MM.1S (cell line): ENCODE measurements at regions not wholly inside any gene's neighbourhood (a gene's known extent, or its start where the extent isn't known, plus 50 kb on each side); places are given as distances from the start of the nearest gene placed in this dataset.
"Not testable (repeated sequence)": the region's sequence is repeated elsewhere in the genome, so short reads cannot be mapped to it uniquely, and the experiment has no call there.

Experiments
- DNase-seq: peaks from one replicate; pipeline ENCODE4 v3.0.0-alpha.2; 2015
- H2AFZ ChIP-seq: fragments of 300-600 bp; sonication (generic); 2 replicates; pipeline ENCODE4 v1.6.0; 2016; ENCODE audit warnings: antibody characterized with exemption, low read length
- H3F3A ChIP-seq: fragments of 300-600 bp; sonication (generic); 2 replicates; pipeline ENCODE4 v1.6.1; 2016; ENCODE audit warnings: mild to moderate bottlenecking, antibody characterized with exemption, low read length, moderate library complexity, mixed read lengths; ENCODE audit not compliant: insufficient read depth
- H3K27ac ChIP-seq: fragments of 300-600 bp; sonication (generic); 2 replicates; pipeline ENCODE4 v1.5.1; 2016; ENCODE audit warnings: mild to moderate bottlenecking, low read length
- H3K27me3 ChIP-seq: fragments of 300-600 bp; sonication (generic); replicated peaks from 2 replicates; pipeline ENCODE4 v1.6.0; 2016; ENCODE audit warnings: low read length; ENCODE audit not compliant: insufficient read depth
- H3K36me3 ChIP-seq: fragments of 300-600 bp; sonication (generic); replicated peaks from 2 replicates; pipeline ENCODE4 v1.6.1; 2016; ENCODE audit warnings: mild to moderate bottlenecking, low read length, mixed read lengths; ENCODE audit not compliant: insufficient read depth
- H3K4me1 ChIP-seq: fragments of 300-600 bp; sonication (generic); 2 replicates; pipeline ENCODE4 v1.6.1; 2016; ENCODE audit warnings: low read length, mixed read lengths
- H3K4me2 ChIP-seq: fragments of 300-600 bp; sonication (generic); 2 replicates; pipeline ENCODE4 v1.6.0; 2016; ENCODE audit warnings: low read depth, low read length
- H3K4me3 ChIP-seq: fragments of 300-600 bp; sonication (generic); 2 replicates; pipeline ENCODE4 v1.5.1; 2016; ENCODE audit warnings: low read length, mixed read lengths
- H3K79me2 ChIP-seq: fragments of 300-600 bp; sonication (generic); 2 replicates; pipeline ENCODE4 v1.6.1; 2016; ENCODE audit warnings: mixed run types, low read length, mixed read lengths
- H3K9ac ChIP-seq: fragments of 300-600 bp; sonication (generic); 2 replicates; pipeline ENCODE4 v1.6.1; 2016; ENCODE audit warnings: low read length, mixed read lengths
- H3K9me2 ChIP-seq: fragments of 300-600 bp; sonication (generic); replicated peaks from 2 replicates; pipeline ENCODE4 v1.6.1; 2016; ENCODE audit warnings: mild to moderate bottlenecking, low read length, mixed read lengths; ENCODE audit not compliant: insufficient read depth
- H3K9me3 ChIP-seq: fragments of 300-600 bp; sonication (generic); replicated peaks from 2 replicates; pipeline ENCODE4 v1.6.1; 2016; ENCODE audit warnings: mild to moderate bottlenecking, low read length, mixed read lengths; ENCODE audit not compliant: insufficient read depth
- H4K20me1 ChIP-seq: fragments of 300-600 bp; sonication (generic); 2 replicates; pipeline ENCODE4 v1.6.1; 2016; ENCODE audit warnings: mild to moderate bottlenecking, low read length, moderate library complexity, mixed read lengths; ENCODE audit not compliant: insufficient read depth
- EZH2 ChIP-seq: fragments of 300-600 bp; sonication (generic); optimal IDR thresholded peaks from 2 replicates; pipeline ENCODE3; 2017; ENCODE audit warnings: low read depth, mild to moderate bottlenecking, antibody characterized with exemption, low read length, mixed read lengths
- EZH2phosphoT487 ChIP-seq: fragments of 300-600 bp; sonication (generic); IDR thresholded peaks from 2 replicates; pipeline ENCODE4 v1.6.1; 2018; ENCODE audit warnings: antibody characterized with exemption, low read length
- TF ChIP-seq, protein P1 (sequence below): fragments of 300-600 bp; sonication (generic); IDR thresholded peaks from 2 replicates; pipeline ENCODE4 v1.5.1; 2016; ENCODE audit warnings: antibody characterized with exemption, low read length, mixed read lengths

DNA sequence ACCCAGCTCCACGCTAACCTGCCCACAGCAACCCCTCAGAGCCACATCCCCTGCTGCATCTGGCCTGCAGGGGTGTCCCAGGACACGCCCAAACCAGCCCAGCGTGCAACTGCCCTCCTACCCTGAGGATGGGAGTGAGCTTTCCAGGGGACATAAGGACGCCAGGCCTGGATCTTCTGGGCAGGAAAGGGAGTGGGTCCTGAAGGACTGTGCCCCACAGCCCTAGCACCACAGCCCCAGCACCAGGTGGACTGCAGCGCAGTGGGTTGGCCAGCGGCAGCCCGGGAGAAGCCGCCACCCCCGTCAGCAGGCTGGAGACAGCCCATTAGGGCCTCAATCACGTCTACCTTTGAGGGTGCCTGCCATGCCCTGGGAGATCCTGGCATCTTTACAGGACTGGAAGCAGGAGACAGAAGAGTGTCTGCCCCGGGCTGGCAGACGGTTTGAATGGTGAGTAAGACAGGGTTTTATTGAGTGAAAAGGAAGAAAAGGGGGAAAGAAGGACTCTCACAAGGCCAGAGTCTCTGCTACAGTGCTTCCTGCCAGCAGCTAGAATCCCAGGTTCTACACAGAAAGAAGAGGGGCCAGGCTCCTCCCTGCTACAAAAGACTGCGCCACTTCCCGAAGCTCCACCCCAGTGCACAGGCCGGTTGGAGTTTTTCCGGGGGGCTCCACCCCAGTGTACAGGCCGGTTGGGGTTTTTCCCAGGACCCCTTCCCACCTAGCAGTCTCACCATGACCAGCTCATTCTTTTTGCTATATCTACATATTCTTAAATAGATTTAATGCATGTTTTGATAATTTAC is 69.8 kb upstream of the KCTD7 start:
- Histone ChIP-seq H3K4me3 (no peak overlapping the region), H3K27me3 (no peaks in the 10 kb centered on the region), H3K27ac (no peak overlapping the region), H4K20me1 (no peaks in the 10 kb centered on the region), H3K79me2 (peaks cover 15% of the 10 kb centered on the region), H3K9me3 (no peaks in the 10 kb centered on the region), H3K36me3 (no peaks in the 10 kb centered on the region; the same call in 1 of the 2 replicates), H3F3A (no peaks in the 10 kb centered on the region), H3K4me1 (no peaks in the 10 kb centered on the region), H3K9ac (no peak overlapping the region), H2AFZ (no peak overlapping the region), H3K4me2 (no peak overlapping the region), H3K9me2 (no peaks in the 10 kb centered on the region)
- TF ChIP-seq, protein P1, sequence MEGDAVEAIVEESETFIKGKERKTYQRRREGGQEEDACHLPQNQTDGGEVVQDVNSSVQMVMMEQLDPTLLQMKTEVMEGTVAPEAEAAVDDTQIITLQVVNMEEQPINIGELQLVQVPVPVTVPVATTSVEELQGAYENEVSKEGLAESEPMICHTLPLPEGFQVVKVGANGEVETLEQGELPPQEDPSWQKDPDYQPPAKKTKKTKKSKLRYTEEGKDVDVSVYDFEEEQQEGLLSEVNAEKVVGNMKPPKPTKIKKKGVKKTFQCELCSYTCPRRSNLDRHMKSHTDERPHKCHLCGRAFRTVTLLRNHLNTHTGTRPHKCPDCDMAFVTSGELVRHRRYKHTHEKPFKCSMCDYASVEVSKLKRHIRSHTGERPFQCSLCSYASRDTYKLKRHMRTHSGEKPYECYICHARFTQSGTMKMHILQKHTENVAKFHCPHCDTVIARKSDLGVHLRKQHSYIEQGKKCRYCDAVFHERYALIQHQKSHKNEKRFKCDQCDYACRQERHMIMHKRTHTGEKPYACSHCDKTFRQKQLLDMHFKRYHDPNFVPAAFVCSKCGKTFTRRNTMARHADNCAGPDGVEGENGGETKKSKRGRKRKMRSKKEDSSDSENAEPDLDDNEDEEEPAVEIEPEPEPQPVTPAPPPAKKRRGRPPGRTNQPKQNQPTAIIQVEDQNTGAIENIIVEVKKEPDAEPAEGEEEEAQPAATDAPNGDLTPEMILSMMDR: no peak
- TF ChIP-seq EZH2 (no peak), EZH2phosphoT487 (no peak)
- no peak for DNase-seq

DNA sequence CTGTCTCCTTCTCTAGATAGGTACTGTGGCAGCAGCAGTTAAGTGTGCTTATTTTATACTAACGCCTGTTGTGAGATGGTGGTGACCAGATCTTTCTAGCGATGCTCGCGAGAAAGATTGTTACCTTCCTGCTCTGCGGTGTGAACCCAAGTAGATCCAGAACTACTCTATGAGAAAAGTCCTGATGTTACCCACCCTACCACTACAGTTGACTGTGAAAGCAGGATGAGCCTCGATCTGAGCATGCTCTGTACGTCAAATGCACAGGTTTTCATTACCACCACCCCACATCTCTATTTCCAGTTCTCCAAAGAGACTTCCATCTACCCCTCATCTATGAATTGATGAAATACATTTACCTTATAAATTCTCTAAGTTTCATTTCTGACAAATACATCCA is 64.6 kb upstream of the KCTD7 start:
- Histone ChIP-seq H2AFZ (no peak overlapping the region), H3K36me3 (no peaks in the 10 kb centered on the region; the same call in 1 of the 2 replicates), H3K27ac (no peak overlapping the region), H3K4me2 (no peak overlapping the region), H3F3A (no peaks in the 10 kb centered on the region), H3K9ac (no peak overlapping the region), H3K79me2 (peaks cover 49% of the 10 kb centered on the region), H3K27me3 (no peaks in the 10 kb centered on the region), H4K20me1 (peaks cover 4% of the 10 kb centered on the region), H3K4me3 (no peak overlapping the region), H3K4me1 (no peaks in the 10 kb centered on the region), H3K9me3 (no peaks in the 10 kb centered on the region), H3K9me2 (no peaks in the 10 kb centered on the region)
- DNase-seq: no peak
- TF ChIP-seq EZH2phosphoT487 (no peak), EZH2 (no peak)
- TF ChIP-seq, protein P1: no peak

DNA sequence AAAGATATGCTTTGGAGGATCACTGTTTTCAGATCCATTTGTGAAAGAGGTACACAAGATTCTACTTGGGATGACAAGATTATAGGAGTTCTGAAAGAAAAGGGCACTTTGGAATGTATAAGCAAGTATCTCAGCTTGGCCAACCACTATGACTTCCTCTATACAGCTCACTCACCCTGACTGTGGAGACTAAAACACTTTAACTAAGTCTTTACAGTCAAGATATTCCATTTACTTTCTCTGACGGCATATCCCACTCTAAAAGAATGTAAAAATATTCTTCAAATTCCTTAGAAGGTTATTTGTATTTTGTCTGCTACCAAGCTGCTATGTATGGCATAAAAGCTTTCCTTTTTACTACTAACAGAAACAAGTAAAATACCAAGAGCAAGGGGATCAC is 58.5 kb upstream of the KCTD7 start:
- H3K9me2 ChIP-seq, H3K4me3 ChIP-seq, DNase-seq, H3K27me3 ChIP-seq, H3F3A ChIP-seq, H3K4me2 ChIP-seq, H3K4me1 ChIP-seq, H3K36me3 ChIP-seq, H3K9ac ChIP-seq, H3K27ac ChIP-seq, H4K20me1 ChIP-seq, H3K9me3 ChIP-seq, H2AFZ ChIP-seq: not testable (repeated sequence)
- peaks cover 30% of the 10 kb centered on the region for H3K79me2 ChIP-seq

DNA sequence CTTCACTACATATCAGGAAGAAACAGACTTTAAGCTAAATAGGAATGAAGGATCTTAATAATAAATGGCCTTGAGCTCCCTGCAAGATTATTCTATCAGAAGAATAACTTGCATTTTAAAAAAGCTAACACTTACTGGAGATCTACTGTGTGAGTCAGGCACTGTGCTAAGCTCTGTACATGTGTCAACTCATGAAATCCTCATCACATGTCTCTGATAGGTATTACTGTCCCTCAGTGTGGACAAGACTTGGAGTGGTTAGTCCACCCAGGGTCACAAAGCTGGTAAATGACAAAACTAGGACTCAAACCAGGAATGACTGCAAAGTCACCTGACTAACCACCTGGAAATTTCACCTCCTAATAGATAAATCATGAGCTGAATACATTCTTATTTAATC is 57.1 kb upstream of the KCTD7 start:
- Histone ChIP-seq H3K79me2 (peaks cover 37% of the 10 kb centered on the region), H3K27me3 (no peaks in the 10 kb centered on the region)
- TF ChIP-seq EZH2phosphoT487: no peak
- no peak for TF ChIP-seq EZH2
- TF ChIP-seq, protein P1: no peak

DNA sequence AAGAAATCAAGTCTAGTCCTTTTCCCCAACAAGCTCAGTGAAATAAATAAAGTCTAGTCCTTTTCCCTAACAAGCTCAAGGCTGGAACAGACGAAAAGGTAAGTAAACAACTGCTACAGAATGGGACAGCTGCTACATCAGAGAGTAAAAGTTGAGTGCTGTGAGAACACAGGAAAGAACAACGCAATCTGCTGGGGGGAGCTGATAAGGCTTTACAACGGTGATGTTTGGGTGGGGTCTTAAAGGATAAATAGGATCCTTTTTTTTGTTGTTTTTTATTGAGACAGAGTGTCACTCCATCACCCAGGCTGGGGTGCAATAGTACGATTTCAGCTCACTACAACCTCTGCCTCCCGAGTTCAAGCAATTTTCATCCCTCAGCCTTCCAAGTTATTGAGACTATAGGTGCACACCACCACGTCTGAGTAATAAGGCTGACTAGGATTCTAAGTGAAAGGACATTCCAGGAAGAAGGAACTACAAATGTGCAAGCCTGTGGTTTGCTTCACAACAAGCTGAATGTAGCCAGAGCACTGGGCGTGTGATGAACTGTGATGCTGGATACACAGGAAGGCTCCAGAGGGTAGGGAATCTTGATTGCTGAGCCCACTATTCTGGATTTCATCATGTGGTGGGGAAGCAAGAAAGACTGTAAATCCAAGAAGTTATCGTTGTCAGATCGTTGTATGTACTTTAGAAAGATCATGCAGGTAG is 54.7 kb upstream of the KCTD7 start:
- not testable (repeated sequence) for H3K4me3 ChIP-seq, H4K20me1 ChIP-seq, H3K36me3 ChIP-seq, H3K27ac ChIP-seq, H3K9me2 ChIP-seq, H3F3A ChIP-seq, DNase-seq, H3K9me3 ChIP-seq, H3K4me1 ChIP-seq, H3K9ac ChIP-seq, H3K4me2 ChIP-seq, H3K27me3 ChIP-seq, H2AFZ ChIP-seq
- H3K79me2 ChIP-seq: peaks cover 39% of the 10 kb centered on the region

More for the DNA sequence above, 57.1 kb upstream of the KCTD7 start:
- Histone ChIP-seq H3K9me3 (no peaks in the 10 kb centered on the region), H3K4me3 (no peak overlapping the region), H3K4me1 (no peaks in the 10 kb centered on the region), H3K9ac (no peak overlapping the region), H3K9me2 (no peaks in the 10 kb centered on the region), H2AFZ (no peak overlapping the region), H3K4me2 (no peak overlapping the region), H3K27ac (no peak overlapping the region), H3K36me3 (no peaks in the 10 kb centered on the region), H3F3A (no peaks in the 10 kb centered on the region), H4K20me1 (peaks cover 6% of the 10 kb centered on the region)
- no peak for DNase-seq
